H9 (cell line): ENCODE measurements at regions not wholly inside any gene's neighbourhood (a gene's known extent, or its start where the extent isn't known, plus 50 kb on each side); places are given as distances from the start of the nearest gene placed in this dataset.

ENCODE experiments used
- DNase-seq: peaks from one replicate; pipeline ENCODE4 v3.0.0-alpha.2; 2017
- H2AFZ ChIP-seq: one replicate; pipeline ENCODE4 v1.6.1; 2013; ENCODE audit warnings: mild to moderate bottlenecking, low read length, control low read depth, moderate library complexity
- H2AK5ac ChIP-seq: 2 replicates; pipeline ENCODE4 v1.6.1; 2013; ENCODE audit warnings: low read length, control low read depth, mixed read lengths; ENCODE audit not compliant: insufficient read length
- H2BK120ac ChIP-seq: one replicate; pipeline ENCODE4 v1.6.1; 2013; ENCODE audit warnings: low read depth, mild to moderate bottlenecking, low read length, control low read depth, inconsistent platforms; ENCODE audit not compliant: poor library complexity, severe bottlenecking
- H2BK12ac ChIP-seq: 2 replicates; pipeline ENCODE4 v1.6.1; 2013; ENCODE audit warnings: low read length, control low read depth, mixed read lengths, low read depth; ENCODE audit not compliant: insufficient read length
- H2BK15ac ChIP-seq: 2 replicates; pipeline ENCODE4 v1.6.1; 2013; ENCODE audit warnings: low read depth, low read length, control low read depth
- H2BK20ac ChIP-seq: one replicate; pipeline ENCODE4 v1.6.1; 2013; ENCODE audit warnings: low read depth, mild to moderate bottlenecking, low read length, control low read depth, inconsistent platforms; ENCODE audit not compliant: poor library complexity, severe bottlenecking
- H2BK5ac ChIP-seq: 2 replicates; pipeline ENCODE4 v1.6.1; 2013; ENCODE audit warnings: low read length, control low read depth, mixed read lengths; ENCODE audit not compliant: insufficient read length
- H3K14ac ChIP-seq: 2 replicates; pipeline ENCODE4 v1.6.1; 2013; ENCODE audit warnings: low read length, control low read depth; ENCODE audit not compliant: insufficient read depth
- H3K18ac ChIP-seq: 2 replicates; pipeline ENCODE4 v1.6.1; 2013; ENCODE audit warnings: low read depth, mild to moderate bottlenecking, mixed read lengths, low read length, control low read depth; ENCODE audit not compliant: insufficient read length
- H3K23ac ChIP-seq: 2 replicates; pipeline ENCODE4 v1.6.1; 2013; ENCODE audit warnings: low read length, control low read depth, mixed read lengths, low read depth; ENCODE audit not compliant: insufficient read length
- H3K23me2 ChIP-seq: 2 replicates; pipeline ENCODE4 v1.6.1; 2013; ENCODE audit warnings: low read depth, mild to moderate bottlenecking, mixed read lengths, low read length, control low read depth; ENCODE audit not compliant: insufficient read length, poor library complexity, severe bottlenecking
- H3K27ac ChIP-seq: 2 replicates; pipeline ENCODE4 v1.5.1; 2013; ENCODE audit warnings: low read length, control low read depth, mixed read lengths, low read depth; ENCODE audit not compliant: insufficient read length
- H3K27me3 ChIP-seq: 2 replicates; pipeline ENCODE4 v1.6.1; 2013; ENCODE audit warnings: low read length, control low read depth, inconsistent platforms; ENCODE audit not compliant: insufficient read depth
- H3K4ac ChIP-seq: 2 replicates; pipeline ENCODE4 v1.6.1; 2013; ENCODE audit warnings: low read depth, mild to moderate bottlenecking, control low read depth, inconsistent platforms, low read length, moderate library complexity
- H3K4me1 ChIP-seq: 2 replicates; pipeline ENCODE4 v1.6.1; 2013; ENCODE audit warnings: low read length, control low read depth, inconsistent platforms; ENCODE audit not compliant: insufficient read depth
- H3K4me2 ChIP-seq: 2 replicates; pipeline ENCODE4 v1.6.1; 2013; ENCODE audit warnings: low read length, control low read depth, mixed read lengths; ENCODE audit not compliant: insufficient read length, insufficient read depth
- H3K56ac ChIP-seq: 2 replicates; pipeline ENCODE4 v1.6.1; 2013; ENCODE audit warnings: low read depth, mild to moderate bottlenecking, mixed read lengths, low read length, control low read depth; ENCODE audit not compliant: insufficient read length
- H3K79me1 ChIP-seq: 2 replicates; pipeline ENCODE4 v1.6.1; 2013; ENCODE audit warnings: low read depth, mild to moderate bottlenecking, moderate library complexity, low read length, control low read depth, inconsistent platforms; ENCODE audit not compliant: insufficient read depth, poor library complexity, severe bottlenecking
- H3K79me2 ChIP-seq: 2 replicates; pipeline ENCODE4 v1.6.1; 2013; ENCODE audit warnings: low read length, control low read depth, inconsistent platforms; ENCODE audit not compliant: insufficient read depth
- H3K9ac ChIP-seq: 2 replicates; pipeline ENCODE4 v1.6.1; 2013; ENCODE audit warnings: low read length, control low read depth, mixed read lengths; ENCODE audit not compliant: insufficient read length; ENCODE audit errors: extremely low read depth
- H3K9me3 ChIP-seq: one replicate; pipeline ENCODE4 v1.6.1; 2013; ENCODE audit warnings: low read depth, low read length, inconsistent platforms; ENCODE audit not compliant: control insufficient read depth
- H3T11ph ChIP-seq: one replicate; pipeline ENCODE4 v1.6.1; 2013; ENCODE audit warnings: mild to moderate bottlenecking, low read length, control low read depth, inconsistent platforms
- H4K20me1 ChIP-seq: one replicate; pipeline ENCODE4 v1.6.1; 2013; ENCODE audit not compliant: control insufficient read depth, insufficient read length, insufficient read depth
- H4K5ac ChIP-seq: 2 replicates; pipeline ENCODE4 v1.6.1; 2013; ENCODE audit warnings: low read depth, mild to moderate bottlenecking, mixed read lengths, low read length, control low read depth; ENCODE audit not compliant: insufficient read length
- H4K8ac ChIP-seq: replicated peaks from 2 replicates; pipeline ENCODE4 v1.6.1; 2013; ENCODE audit warnings: low read length, control low read depth, mixed read lengths, low read depth; ENCODE audit not compliant: insufficient read length
- H4K91ac ChIP-seq: 2 replicates; pipeline ENCODE4 v1.6.1; 2013; ENCODE audit warnings: low read depth, mild to moderate bottlenecking, moderate library complexity, mixed read lengths, low read length, control low read depth; ENCODE audit not compliant: insufficient read length
- H3K27ac Mint-ChIP-seq, 3 experiments: 2 replicates in 2 of 3; 3 replicates in 1 of 3; pipeline ENCODE4 v1.8.0; 2020 to 2021; ENCODE audit warnings: mixed read lengths in 3 of 3, mild to moderate bottlenecking in 1 of 3, moderate library complexity in 1 of 3
- H3K27me3 Mint-ChIP-seq: 2 replicates; pipeline ENCODE4 v1.8.0; 2021; ENCODE audit warnings: low read depth, mild to moderate bottlenecking, moderate library complexity, mixed read lengths
- H3K36me3 Mint-ChIP-seq, 3 experiments: 2 replicates in 2 of 3; 3 replicates in 1 of 3; pipeline ENCODE4 v1.8.0; 2020 to 2021; ENCODE audit warnings: low read depth in 3 of 3, mixed read lengths in 3 of 3; ENCODE audit not compliant: insufficient read depth in 1 of 3
- H3K4me1 Mint-ChIP-seq, 2 experiments: 2 replicates each; pipeline ENCODE4 v1.8.0; 2020; ENCODE audit warnings: mixed read lengths in 2 of 2
- H3K4me3 Mint-ChIP-seq, 2 experiments: 2 replicates in 1 of 2; 3 replicates in 1 of 2; pipeline ENCODE4 v1.8.0; 2020 to 2021; ENCODE audit warnings: mild to moderate bottlenecking in 2 of 2, mixed read lengths in 2 of 2, moderate library complexity in 1 of 2
- H3K9me3 Mint-ChIP-seq, 2 experiments: 2 replicates in 1 of 2; 3 replicates in 1 of 2; pipeline ENCODE4 v1.8.0; 2020; ENCODE audit warnings: mild to moderate bottlenecking in 2 of 2, mixed read lengths in 2 of 2, moderate library complexity in 1 of 2
- WGBS: extraction: QIAGEN DNeasy Blood & Tissue Kit; methylation state at CpG from one replicate; pipeline ENCODE4 v1.1.7; 2013; ENCODE audit warnings: missing lambda C conversion rate, low lambda C conversion rate, mixed read lengths; ENCODE audit not compliant: insufficient read length; ENCODE audit errors: extremely low coverage; 5-methylcytosine and 5-hydroxymethylcytosine counted together
- TF ChIP-seq, protein P1 (sequence below): fragments of 200-600 bp; sonication (generic); conservative IDR thresholded peaks from 3 replicates; pipeline ENCODE4 v1.8.0; 2021; ENCODE audit warnings: antibody characterized with exemption, mild to moderate bottlenecking

GRCh38 chr3:30551927-30552326 lies 54.5 kb upstream of the TGFBR2 start:
- H3K14ac ChIP-seq, result no peak overlapping the region
- no peak for DNase-seq
- Mint-ChIP-seq H3K27ac (peak overlapping the region in 1 of 3 experiments; percentile 51; a peak in 1 of 7 replicates), H3K9me3 (peaks cover 8 to 11% of the 10 kb centered on the region in 2 experiments), H3K27me3 (no peaks in the 10 kb centered on the region; the same call in 1 of the 2 replicates), H3K4me1 (peaks cover 46 to 59% of the 10 kb centered on the region in 2 experiments), H3K4me3 (no peak overlapping the region), H3K36me3 (peaks cover 8 to 15% (median 10%) of the 10 kb centered on the region in 3 experiments)
- H4K5ac ChIP-seq, result no peak overlapping the region
- no peak overlapping the region for H3K23ac ChIP-seq
- no peak overlapping the region for H2BK5ac ChIP-seq
- no peaks in the 10 kb centered on the region for H3K79me1 ChIP-seq
- TF ChIP-seq, protein P1, sequence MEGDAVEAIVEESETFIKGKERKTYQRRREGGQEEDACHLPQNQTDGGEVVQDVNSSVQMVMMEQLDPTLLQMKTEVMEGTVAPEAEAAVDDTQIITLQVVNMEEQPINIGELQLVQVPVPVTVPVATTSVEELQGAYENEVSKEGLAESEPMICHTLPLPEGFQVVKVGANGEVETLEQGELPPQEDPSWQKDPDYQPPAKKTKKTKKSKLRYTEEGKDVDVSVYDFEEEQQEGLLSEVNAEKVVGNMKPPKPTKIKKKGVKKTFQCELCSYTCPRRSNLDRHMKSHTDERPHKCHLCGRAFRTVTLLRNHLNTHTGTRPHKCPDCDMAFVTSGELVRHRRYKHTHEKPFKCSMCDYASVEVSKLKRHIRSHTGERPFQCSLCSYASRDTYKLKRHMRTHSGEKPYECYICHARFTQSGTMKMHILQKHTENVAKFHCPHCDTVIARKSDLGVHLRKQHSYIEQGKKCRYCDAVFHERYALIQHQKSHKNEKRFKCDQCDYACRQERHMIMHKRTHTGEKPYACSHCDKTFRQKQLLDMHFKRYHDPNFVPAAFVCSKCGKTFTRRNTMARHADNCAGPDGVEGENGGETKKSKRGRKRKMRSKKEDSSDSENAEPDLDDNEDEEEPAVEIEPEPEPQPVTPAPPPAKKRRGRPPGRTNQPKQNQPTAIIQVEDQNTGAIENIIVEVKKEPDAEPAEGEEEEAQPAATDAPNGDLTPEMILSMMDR, result no peak
- no peak overlapping the region for H2BK15ac ChIP-seq
- no peak overlapping the region for H3K18ac ChIP-seq
- H3K4me2 ChIP-seq, result peak overlapping the region; percentile 21
- no CpG with 5 or more reads among the region's 1 CpG for WGBS
- H2BK120ac ChIP-seq, result no peak overlapping the region
- no peak overlapping the region for H2AK5ac ChIP-seq
- H3K27ac ChIP-seq, result peak overlapping the region; percentile 41
- H2BK20ac ChIP-seq, result no peak overlapping the region
- no peak overlapping the region for H4K91ac ChIP-seq
- no peak overlapping the region for H4K8ac ChIP-seq
- H3K23me2 ChIP-seq, result no peaks in the 10 kb centered on the region
- peaks cover 12% of the 10 kb centered on the region; the same call in 1 of the 2 replicates for H3K4me1 ChIP-seq
- H3K27me3 ChIP-seq, result no peaks in the 10 kb centered on the region
- H3K79me2 ChIP-seq, result no peaks in the 10 kb centered on the region
- H2BK12ac ChIP-seq, result no peak overlapping the region
- H3K9ac ChIP-seq, result no peak overlapping the region
- H4K20me1 ChIP-seq, result no peaks in the 10 kb centered on the region
- no peak overlapping the region for H3K4ac ChIP-seq
- H3K9me3 ChIP-seq, result no peaks in the 10 kb centered on the region
- H3K56ac ChIP-seq, result no peak overlapping the region
- H2AFZ ChIP-seq, result no peak overlapping the region
- H3T11ph ChIP-seq, result no peak overlapping the region
